Nephron progenitor cell (in vitro differentiated cells): ENCODE measurements at regions not wholly inside any gene's neighbourhood (a gene's known extent, or its start where the extent isn't known, plus 50 kb on each side); places are given as distances from the start of the nearest gene placed in this dataset.
"Not testable (repeated sequence)": the region's sequence is repeated elsewhere in the genome, so short reads cannot be mapped to it uniquely, and the experiment has no call there.

ENCODE experiments used
- DNase-seq: peaks from one replicate; pipeline ENCODE4 v3.0.0; 2021
- H3K27ac Mint-ChIP-seq: 2 replicates; pipeline ENCODE4 v1.8.0; 2021; ENCODE audit warnings: mild to moderate bottlenecking, moderate library complexity, mixed read lengths
- H3K27me3 Mint-ChIP-seq: 2 replicates; pipeline ENCODE4 v1.8.0; 2021; ENCODE audit warnings: mild to moderate bottlenecking, low read depth, mixed read lengths; ENCODE audit not compliant: poor library complexity
- H3K36me3 Mint-ChIP-seq: 2 replicates; pipeline ENCODE4 v1.8.0; 2021; ENCODE audit warnings: low read depth, mixed read lengths
- H3K4me1 Mint-ChIP-seq: 2 replicates; pipeline ENCODE4 v1.8.0; 2021; ENCODE audit warnings: mixed read lengths
- H3K4me3 Mint-ChIP-seq: 2 replicates; pipeline ENCODE4 v1.8.0; 2021; ENCODE audit warnings: mild to moderate bottlenecking, moderate library complexity, mixed read lengths
- H3K9me3 Mint-ChIP-seq: 2 replicates; pipeline ENCODE4 v1.8.0; 2021; ENCODE audit warnings: mild to moderate bottlenecking, moderate library complexity, mixed read lengths
- TF ChIP-seq, protein P1 (sequence below): fragments of 200-600 bp; sonication (generic); IDR thresholded peaks from 2 replicates; pipeline ENCODE4 v1.5.0; 2021; ENCODE audit warnings: antibody characterized with exemption

GRCh38 chr12:7591531-7591930 lies 74.2 kb downstream of the APOBEC1 start:
- peaks cover 28% of the 10 kb centered on the region for H3K27me3 Mint-ChIP-seq
- TF ChIP-seq, protein P1, sequence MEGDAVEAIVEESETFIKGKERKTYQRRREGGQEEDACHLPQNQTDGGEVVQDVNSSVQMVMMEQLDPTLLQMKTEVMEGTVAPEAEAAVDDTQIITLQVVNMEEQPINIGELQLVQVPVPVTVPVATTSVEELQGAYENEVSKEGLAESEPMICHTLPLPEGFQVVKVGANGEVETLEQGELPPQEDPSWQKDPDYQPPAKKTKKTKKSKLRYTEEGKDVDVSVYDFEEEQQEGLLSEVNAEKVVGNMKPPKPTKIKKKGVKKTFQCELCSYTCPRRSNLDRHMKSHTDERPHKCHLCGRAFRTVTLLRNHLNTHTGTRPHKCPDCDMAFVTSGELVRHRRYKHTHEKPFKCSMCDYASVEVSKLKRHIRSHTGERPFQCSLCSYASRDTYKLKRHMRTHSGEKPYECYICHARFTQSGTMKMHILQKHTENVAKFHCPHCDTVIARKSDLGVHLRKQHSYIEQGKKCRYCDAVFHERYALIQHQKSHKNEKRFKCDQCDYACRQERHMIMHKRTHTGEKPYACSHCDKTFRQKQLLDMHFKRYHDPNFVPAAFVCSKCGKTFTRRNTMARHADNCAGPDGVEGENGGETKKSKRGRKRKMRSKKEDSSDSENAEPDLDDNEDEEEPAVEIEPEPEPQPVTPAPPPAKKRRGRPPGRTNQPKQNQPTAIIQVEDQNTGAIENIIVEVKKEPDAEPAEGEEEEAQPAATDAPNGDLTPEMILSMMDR: no peak
- no peaks in the 10 kb centered on the region for H3K36me3 Mint-ChIP-seq
- no peak overlapping the region for H3K4me3 Mint-ChIP-seq
- no peak for DNase-seq
- H3K27ac Mint-ChIP-seq: no peak overlapping the region
- H3K9me3 Mint-ChIP-seq: peaks cover 29% of the 10 kb centered on the region
- no peaks in the 10 kb centered on the region for H3K4me1 Mint-ChIP-seq

DNA sequence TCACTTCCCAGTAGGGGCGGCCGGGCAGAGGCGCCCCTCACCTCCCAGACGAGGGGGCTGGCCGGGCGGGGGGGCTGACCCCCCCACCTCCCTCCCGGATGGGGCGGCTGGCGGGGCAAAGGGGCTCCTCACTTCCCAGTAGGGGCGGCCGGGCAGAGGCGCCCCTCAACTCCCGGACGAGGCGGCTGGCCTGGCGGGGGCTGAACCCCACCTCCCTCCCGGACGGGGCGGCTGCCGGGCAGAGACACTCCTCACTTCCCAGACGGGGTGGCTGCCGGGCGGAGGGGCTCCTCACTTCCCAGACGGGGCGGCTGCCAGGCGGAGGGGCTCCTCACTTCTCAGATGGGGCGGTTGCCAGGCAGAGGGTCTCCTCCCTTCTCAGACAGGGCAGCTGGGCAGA lies 75.6 kb downstream of the APOBEC1 start:
- not testable (repeated sequence) for H3K36me3 Mint-ChIP-seq, H3K27ac Mint-ChIP-seq, H3K4me3 Mint-ChIP-seq, H3K4me1 Mint-ChIP-seq, DNase-seq
- peaks cover 29% of the 10 kb centered on the region for H3K9me3 Mint-ChIP-seq
- H3K27me3 Mint-ChIP-seq: peaks cover 29% of the 10 kb centered on the region

DNA sequence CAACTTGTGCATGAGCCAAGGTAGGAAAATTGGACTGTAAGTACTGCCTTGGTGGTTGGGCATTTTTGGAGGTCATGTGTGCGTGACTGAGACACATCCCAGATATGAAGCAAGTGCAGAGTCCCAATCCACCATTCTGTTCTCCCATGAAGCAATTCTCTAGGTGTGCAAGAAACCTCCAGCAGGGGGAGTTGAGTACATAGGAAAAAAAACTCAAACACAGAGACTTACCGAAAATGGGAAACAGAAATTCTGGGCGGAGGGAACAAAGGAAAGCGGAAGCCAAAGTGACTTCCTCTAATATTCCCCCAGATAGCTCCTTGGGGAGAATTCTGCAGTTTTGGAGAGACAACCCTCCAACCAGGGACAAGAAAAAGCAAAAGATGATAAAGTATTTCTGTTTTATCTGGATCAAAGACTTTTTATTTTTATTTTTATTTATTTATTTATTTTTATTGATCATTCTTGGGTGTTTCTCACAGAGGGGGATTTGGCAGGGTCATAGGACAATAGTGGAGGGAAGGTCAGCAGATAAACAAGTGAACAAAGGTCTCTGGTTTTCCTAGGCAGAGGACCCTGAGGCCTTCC lies 76.9 kb downstream of the APOBEC1 start:
- Mint-ChIP-seq H3K9me3 (peaks cover 29% of the 10 kb centered on the region), H3K27me3 (peaks cover 26% of the 10 kb centered on the region)
- not testable (repeated sequence) for H3K27ac Mint-ChIP-seq, H3K4me3 Mint-ChIP-seq, DNase-seq, H3K36me3 Mint-ChIP-seq, H3K4me1 Mint-ChIP-seq

GRCh38 chr12:7584137-7584536 lies 80.6 kb upstream of the CD163 start:
- not testable (repeated sequence) for H3K36me3 Mint-ChIP-seq, H3K4me1 Mint-ChIP-seq, DNase-seq, H3K27ac Mint-ChIP-seq, H3K4me3 Mint-ChIP-seq
- peaks cover 50% of the 10 kb centered on the region for H3K9me3 Mint-ChIP-seq
- peaks cover 11% of the 10 kb centered on the region for H3K27me3 Mint-ChIP-seq

GRCh38 chr12:7583471-7583870 lies 79.9 kb upstream of the CD163 start:
- H3K27me3 Mint-ChIP-seq: peaks cover 11% of the 10 kb centered on the region

DNA sequence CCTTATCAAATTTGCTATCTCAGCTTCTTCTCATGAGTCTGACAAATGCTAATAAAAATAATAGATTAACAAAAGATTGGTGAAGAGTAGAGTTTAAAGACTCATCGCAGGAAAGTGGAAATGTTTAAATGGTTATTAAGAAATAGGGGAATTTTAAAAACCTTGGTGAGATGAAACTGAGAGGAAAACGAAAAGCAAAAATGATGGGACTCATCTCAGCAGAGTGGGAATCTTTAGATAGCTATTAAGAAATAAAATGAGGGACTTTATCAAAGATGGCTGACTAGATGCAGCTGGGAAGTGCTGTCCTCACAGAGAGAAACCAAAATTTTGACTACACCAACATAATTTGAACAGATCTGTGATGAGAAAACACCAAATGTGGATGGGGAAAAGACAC lies 79.2 kb upstream of the CD163 start:
- Mint-ChIP-seq H3K4me1 (no peaks in the 10 kb centered on the region), H3K27ac (no peak overlapping the region), H3K27me3 (peaks cover 9% of the 10 kb centered on the region), H3K4me3 (no peak overlapping the region), H3K36me3 (no peaks in the 10 kb centered on the region), H3K9me3 (peaks cover 42% of the 10 kb centered on the region)
- no peak for DNase-seq
- TF ChIP-seq, protein P1: no peak

More at GRCh38 chr12:7583471-7583870, 79.9 kb upstream of the CD163 start:
- Mint-ChIP-seq H3K27ac (no peak overlapping the region), H3K36me3 (no peaks in the 10 kb centered on the region), H3K4me3 (no peak overlapping the region), H3K9me3 (peaks cover 49% of the 10 kb centered on the region), H3K4me1 (no peaks in the 10 kb centered on the region)
- TF ChIP-seq, protein P1: no peak
- no peak for DNase-seq

DNA sequence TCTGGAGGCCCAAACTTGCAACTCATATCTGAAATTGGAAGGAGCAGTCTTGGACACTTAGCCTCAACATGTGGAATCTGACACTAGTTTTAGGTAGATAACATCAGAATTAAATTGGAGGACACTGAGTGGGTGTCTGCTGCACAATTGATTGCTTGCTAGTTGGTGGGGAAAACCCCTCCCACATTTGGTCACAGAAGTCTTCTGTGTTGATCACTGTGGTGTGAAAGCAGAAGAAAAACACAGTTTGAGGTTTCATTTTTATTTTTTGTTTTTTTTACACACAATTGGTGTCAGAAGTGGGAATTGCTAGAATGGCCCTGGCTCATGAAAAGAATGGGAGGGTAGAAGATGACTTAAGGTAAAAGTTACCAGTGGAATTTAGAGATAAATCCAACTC lies 78.0 kb upstream of the CD163 start:
- TF ChIP-seq, protein P1: no peak
- no peak for DNase-seq
- peaks cover 7% of the 10 kb centered on the region for H3K27me3 Mint-ChIP-seq
- H3K36me3 Mint-ChIP-seq: no peaks in the 10 kb centered on the region
- peaks cover 34% of the 10 kb centered on the region for H3K9me3 Mint-ChIP-seq
- H3K4me1 Mint-ChIP-seq: no peaks in the 10 kb centered on the region
- no peak overlapping the region for H3K27ac Mint-ChIP-seq
- H3K4me3 Mint-ChIP-seq: no peak overlapping the region
